Stimulated activated CD4-positive, alpha-beta T cell treated with anti-CD3 and anti-CD28 coated beads, Interleukin-12 subunit alpha, Interleukin-12 subunit beta, amount 100 ng/mL, for 24 hours (primary cell): ENCODE measurements at regions not wholly inside any gene's neighbourhood (a gene's known extent, or its start where the extent isn't known, plus 50 kb on each side); places are given as distances from the start of the nearest gene placed in this dataset.
A peak's percentile ranks its signal among the peaks of the same experiment; 100 is the strongest.

ENCODE experiments used
- DNase-seq, 2 experiments: peaks; one replicate each; pipeline ENCODE4 v3.0.0-alpha.2; 2020; ENCODE audit warnings: low read depth in 2 of 2

- DNase-seq, result no peak
Measured at GRCh38 chr11:69413993-69414392, 67.5 kb upstream of the LINC01488 start.

DNA sequence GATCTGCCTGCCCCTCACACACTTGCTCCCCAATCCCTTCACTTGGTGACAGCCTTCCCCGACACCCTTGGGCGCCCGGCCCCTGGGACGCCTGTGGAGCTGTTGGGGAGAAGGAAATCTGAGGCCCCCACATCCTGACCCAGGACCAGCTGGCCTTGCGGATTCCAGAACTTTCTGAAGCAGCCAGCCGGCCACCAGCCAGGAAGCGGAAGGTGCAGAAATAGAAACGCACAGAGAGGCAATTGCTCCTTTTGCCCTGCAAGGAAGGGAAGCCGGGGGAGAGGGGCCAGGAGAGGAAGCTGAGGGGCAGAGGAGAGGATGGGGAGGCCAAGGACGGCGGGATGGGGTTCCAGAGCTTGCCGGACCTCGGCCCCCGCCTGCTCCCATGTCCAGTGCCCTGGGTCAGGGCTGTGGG is 66.7 kb upstream of the LINC01488 start:
- no peak for DNase-seq

DNA sequence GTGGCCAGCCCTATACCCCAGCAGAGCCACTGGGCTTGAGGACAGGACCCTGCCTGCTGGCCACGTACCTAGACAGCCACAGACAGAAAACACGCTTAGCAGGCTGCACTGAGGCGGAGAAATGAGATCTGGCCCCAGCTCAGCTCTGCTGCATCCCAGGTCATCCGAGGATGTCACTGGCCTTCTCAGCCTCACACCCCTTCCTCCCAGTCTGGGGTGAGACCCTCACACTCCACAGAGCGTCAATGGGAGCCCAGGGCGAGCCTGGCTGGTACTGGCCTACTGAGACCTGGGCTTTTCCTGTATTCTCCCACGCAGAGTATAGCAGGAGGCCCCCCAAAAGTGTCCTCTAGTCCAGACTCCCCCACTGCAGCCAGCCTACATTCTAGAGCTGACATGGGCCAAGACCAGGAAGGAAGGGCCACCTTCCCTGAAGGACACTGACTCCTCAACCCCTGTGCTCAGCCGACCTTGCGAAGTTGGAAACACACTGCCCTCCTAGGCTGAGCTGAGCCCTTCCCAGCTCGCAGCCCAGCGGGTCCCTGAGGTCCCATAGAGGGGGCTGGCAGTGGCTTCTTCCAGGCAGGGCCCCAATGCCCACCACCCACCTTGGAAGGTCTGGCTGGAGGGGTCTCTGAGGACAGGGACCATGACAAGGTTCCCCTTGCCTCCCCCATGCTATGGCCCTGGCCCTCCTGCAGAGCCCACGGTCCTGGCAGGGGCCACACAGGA is 65.9 kb upstream of the LINC01488 start:
- no peak for DNase-seq

- no peak for DNase-seq
Measured at GRCh38 chr11:69416143-69416515, 65.3 kb upstream of the LINC01488 start.

GRCh38 chr11:69416762-69417698 is 64.4 kb upstream of the LINC01488 start:
- no peak for DNase-seq

- DNase-seq, result no peak
Measured at GRCh38 chr11:69417699-69418085, 63.8 kb upstream of the LINC01488 start.

- no peak for DNase-seq
Measured at GRCh38 chr11:69418576-69419296, 62.7 kb upstream of the LINC01488 start.

- DNase-seq, result no peak
Measured at GRCh38 chr11:69419662-69420395, 61.6 kb upstream of the LINC01488 start.

DNA sequence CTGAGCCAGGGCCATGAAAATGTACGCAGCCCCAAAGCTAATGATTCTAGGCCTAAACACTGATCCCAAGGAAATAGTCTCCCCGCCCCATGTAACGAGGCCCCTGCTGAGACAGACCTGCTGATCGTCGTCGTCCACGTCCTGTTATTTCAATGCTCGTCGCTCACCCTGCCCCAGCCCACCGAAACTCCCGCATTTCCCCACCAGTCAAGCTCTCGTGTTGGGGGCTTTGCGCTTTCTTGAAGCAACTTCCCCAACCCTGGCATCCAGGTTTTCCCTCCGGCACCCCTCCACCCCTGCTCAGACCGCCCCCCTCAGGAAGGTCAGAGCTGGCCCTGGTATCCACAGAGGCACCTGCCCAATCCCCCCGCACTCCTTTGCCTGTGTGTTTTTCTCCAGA is 58.8 kb upstream of the LINC01488 start:
- DNase-seq, result no peak

- no peak for DNase-seq
Measured at GRCh38 chr11:69423181-69423580, 58.3 kb upstream of the LINC01488 start.

DNA sequence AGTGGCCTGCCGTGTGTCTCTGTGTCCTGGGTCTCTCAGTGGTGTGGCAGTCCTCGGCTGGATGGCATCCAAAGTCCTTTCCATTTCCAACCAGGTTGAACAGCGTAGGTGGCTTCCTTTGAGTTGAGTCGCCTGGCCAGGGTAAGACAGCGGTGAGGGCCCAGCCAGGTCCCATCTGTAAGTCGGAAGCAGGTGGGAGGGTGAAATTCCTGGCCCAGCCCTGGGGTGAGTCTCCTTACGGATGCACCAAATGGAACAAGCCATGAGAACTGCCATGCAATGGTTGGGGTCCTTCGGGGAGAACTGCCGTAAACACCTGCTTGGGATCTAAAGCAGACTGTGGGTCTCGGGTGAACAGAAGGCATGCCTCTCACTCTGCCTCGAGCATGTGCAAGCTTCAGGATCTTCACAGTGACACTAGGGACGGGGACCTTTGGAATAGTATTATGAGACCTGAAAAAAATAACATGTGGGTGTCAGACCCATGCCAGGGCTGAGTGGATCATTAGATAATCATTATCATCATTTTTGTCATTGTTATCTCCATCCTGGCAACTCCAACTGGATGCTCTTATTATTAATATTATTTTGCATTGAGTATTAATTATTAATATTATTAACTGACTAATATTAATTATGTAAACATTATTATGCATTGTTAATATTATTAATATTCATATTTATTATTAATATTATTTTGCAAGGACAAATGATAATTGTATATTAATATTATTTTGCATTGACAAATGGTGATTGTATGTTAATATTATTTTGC is 57.7 kb upstream of the LINC01488 start:
- no peak for DNase-seq

GRCh38 chr11:69424748-69425147 is 56.7 kb upstream of the LINC01488 start:
- no peak for DNase-seq

- DNase-seq, result no peak
Measured at GRCh38 chr11:69425444-69425843, 56.0 kb upstream of the LINC01488 start.

DNA sequence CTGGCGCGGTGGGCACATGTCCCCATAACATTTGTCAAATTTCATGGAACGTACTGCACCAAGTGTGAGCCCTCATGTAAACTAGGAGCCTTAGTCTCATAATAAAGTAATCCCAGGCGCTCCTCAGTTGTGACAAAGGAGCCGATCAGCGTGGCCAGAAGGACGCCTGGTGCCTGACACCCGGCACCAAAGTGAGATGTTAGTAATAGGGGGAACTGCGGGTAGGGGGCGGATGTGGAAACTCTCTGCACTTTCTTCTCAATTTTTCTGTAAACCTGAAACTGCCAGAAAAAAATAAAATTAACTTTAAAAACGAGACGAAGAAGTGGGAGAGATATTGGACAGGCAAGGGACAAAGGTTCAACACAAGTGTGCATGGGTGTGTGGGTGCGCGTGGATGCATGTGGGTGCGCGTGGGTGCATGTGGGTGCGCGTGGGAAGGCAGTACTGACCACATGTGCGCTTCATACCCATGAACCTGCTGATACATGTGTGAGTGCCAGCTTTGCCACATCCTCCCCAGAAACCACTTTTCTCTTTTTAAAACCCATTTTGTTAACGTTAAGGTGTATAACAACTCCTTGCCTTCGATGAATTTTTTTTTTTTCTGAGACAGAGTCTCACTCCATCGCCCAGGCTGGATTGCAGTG is 55.4 kb upstream of the LINC01488 start:
- DNase-seq, result peak in 1 of 2 experiments; percentile 28

GRCh38 chr11:69427337-69427736 is 54.1 kb upstream of the LINC01488 start:
- DNase-seq, result no peak

DNA sequence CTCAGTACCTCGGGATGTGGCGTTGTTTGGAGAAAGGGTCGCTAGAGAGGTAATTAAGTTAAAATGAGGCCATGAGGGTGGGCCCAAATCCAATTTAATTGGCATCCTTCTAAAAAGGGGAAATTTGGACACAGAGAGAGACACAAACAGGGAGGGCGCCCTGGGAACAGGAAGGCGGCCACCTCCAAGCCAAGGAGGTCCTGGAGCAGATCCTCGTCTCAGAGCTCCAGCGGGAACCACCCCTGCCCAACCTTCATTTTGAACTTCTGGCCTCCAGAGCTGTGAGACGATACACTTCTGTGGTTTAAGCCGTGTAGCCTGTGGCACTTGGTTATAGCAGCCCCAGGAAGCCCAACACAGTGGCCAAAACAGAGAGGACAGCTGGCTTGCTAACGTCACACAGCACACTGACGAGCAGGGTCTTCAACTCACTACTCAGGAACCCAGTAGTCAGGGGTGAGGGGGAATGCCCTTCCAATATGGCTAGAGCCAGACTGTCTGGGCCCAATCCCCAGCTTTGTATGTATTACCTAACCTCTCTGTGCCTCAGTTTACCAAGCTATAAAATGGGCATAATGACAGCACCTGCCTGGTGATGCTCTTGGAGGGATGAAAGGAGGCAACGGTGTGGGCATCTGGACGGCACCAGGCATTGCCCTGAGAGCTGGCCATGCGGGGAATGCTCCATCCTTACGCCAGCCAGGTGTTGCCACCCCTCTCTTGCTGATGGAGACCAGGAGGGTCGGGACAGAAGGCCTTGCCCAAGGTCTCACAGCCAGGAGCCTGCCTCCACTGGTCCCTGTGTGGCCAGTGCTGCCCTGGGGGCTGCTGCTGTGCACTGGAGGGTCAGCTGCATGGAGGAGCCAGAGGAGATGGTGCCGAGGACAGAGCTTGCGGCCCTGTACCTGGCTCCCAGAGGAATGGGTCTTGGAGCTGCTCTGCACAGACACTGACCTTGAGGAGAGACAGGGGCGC is 53.3 kb upstream of the LINC01488 start:
- DNase-seq, result no peak

- no peak for DNase-seq
Measured at GRCh38 chr11:69429716-69430491, 51.6 kb upstream of the LINC01488 start.

DNA sequence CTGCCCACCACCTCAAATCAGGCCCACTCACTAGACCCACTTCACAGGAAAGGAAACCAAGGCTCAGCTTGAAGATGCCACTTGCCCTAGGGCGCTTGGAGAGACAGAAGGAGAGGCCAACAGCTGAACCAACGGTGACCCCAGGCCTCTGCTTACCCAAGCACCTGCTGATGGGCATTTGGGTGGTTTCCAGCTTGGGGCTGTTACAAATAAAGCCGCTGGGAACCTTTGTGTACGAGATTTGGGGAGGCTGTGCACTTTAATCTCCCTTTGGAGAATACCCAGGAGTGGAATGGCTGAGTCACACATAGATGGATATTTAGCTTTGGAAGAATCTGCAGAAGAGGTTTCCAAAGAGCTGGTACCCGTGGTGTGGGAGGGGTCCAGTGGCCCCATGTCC is 50.9 kb upstream of the LINC01488 start:
- no peak for DNase-seq
